ENCODE measurements at regions not wholly inside any gene's neighbourhood (a gene's known extent, or its start where the extent isn't known, plus 50 kb on each side); places are given as distances from the start of the nearest gene placed in this dataset.
"Not testable (repeated sequence)": the region's sequence is repeated elsewhere in the genome, so short reads cannot be mapped to it uniquely, and the experiment has no call there.

DNA sequence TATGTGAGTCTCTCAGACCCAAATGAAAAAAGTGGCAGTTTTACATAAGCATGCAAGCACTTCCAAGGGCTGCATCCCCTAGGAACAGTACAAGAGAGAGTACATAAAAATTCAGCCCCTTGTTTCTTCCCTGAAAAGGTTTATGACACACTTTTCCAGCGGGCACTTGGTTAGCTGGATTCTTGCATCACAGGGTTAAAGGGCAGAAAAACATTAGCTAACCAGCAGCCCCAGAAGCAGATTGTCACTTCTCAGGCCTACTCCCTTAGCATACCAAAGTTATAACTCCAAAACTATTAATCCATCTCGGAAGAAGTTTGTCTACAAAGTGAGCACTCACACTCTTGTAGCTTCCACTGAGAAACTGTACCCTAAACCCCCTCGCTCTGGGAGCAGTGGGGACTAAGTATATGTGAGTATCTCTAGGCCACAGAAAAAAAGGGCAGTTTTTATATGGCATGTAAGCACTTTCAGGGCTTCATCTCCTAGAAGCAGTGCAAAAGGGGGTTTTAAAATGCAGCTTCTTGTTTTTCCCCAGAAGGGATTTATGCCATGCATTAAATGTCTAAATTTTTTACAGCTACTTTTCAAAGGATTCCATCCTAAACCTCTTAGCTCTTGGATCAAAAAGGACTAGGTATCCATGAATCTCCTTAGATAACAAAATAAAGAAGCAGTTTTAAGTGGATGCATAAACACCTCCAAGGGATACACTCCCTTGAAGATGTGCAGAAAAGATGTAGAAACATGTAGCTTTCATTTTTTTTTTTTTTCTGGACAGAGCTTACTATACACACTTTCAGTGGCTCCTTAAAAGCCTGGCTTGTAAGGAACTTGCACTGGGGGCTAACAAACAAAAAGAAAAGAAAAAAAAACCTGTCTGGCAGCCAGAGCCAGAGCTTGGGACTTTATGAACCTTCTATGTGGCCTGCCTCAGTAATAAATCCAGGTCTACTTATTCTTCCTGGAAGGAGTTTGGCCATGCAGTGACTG is 956.7 kb downstream of the CCSER2 start:
- DNase-seq (ENCODE audit: missing footprints) (no peak), ATAC-seq (no peak)
- intact Hi-C loops (cut with DNase I), result no loop called here

GRCh38 chr10:85293483-85293882 is 965.1 kb downstream of the CCSER2 start:
- DNase-seq (ENCODE audit: missing footprints), result no peak
- ATAC-seq, result no peak
- intact Hi-C loops (cut with DNase I), result no loop called here

GRCh38 chr10:85311613-85312337 is 983.4 kb downstream of the CCSER2 start:
- ATAC-seq (no peak), DNase-seq (ENCODE audit: missing footprints) (no peak)
- intact Hi-C loops (cut with DNase I), result no loop called here

- no peak for ATAC-seq
These were observed 987.3 kb downstream of the CCSER2 start for GRCh38 chr10:85315657-85316056.

DNA sequence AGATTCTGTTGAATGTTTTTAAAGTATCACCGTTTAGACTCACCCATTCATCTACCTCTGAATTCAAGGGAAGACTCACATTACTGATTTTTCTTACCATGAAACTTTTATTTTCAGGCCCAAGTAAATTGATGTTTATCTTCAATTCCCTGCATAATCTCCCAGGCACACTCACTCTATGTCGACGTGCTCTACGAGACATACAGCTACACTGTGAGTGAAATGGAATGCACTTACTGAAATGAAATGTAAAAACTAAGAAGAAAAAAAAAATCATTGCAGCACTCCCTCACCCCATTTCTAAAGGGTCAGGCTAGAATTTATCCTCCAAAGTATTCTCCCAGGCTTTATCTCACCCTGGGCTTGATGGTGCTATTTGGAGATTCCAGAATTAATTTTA is 987.9 kb downstream of the CCSER2 start:
- ATAC-seq (no peak), DNase-seq (ENCODE audit: missing footprints) (no peak)
- intact Hi-C loops (cut with DNase I), result no loop called here

More at GRCh38 chr10:85315657-85316056, 987.3 kb downstream of the CCSER2 start:
- DNase-seq (ENCODE audit: missing footprints), result no peak
- intact Hi-C loops (cut with DNase I), result no loop called here

GRCh38 chr10:85317827-85318226 is 989.4 kb downstream of the CCSER2 start:
- intact Hi-C loops (cut with DNase I), result no loop called here
- ATAC-seq (no peak), DNase-seq (ENCODE audit: missing footprints) (no peak)

DNA sequence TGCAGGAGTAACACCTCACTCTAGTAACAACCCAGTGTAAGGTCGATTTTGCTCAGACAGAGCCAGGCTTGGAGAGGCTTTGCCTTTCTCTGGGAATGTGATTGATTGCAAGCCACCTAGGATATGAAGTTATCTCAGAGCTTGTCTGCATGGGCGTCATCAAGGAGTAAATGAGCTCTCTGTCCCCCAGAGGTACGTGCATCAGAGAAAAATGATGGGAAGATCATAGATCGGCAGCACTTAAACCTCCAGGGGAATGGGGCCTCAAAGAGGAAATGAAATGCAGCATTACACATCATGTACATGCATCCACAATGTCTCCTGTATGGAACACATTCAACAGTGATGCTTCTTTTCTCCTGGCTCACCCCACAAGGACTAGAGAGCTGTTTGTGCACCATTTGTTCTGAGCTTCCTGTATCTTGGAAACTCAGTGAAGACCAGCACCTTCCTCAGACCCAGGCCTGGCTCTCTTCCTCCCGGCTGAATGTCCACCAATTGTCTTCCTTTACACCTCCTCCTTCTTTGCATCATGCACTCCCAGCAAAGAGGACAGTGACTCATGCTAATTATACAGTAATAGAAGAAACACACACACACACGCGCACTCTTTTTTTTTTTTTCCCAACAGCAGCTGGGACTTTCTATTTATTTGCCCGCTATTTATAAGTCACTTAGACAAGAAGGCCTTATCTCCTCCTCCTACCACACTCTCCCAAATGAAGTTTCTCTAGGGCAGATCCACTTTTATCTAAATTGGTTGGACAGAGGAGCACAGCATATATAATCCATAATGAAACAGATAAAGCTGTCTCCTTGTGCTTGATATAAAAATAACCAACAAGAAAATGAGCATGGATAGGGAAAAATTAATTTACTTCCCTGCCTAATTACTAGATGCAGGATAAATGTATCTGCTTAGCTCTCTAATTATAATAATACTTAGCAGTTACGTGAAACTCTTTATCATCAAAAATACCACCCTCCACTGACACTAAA is 990.7 kb downstream of the CCSER2 start:
- peak; percentile 74 for ATAC-seq

GRCh38 chr10:85319826-85320225 is 991.4 kb downstream of the CCSER2 start:
- ATAC-seq (peak; percentile 93), DNase-seq (ENCODE audit: missing footprints) (peak; percentile 77)
- intact Hi-C loops (cut with DNase I), result no loop called here

More for the DNA sequence above, 990.7 kb downstream of the CCSER2 start:
- intact Hi-C loops (cut with DNase I), result no loop called here
- no peak for DNase-seq (ENCODE audit: missing footprints)

DNA sequence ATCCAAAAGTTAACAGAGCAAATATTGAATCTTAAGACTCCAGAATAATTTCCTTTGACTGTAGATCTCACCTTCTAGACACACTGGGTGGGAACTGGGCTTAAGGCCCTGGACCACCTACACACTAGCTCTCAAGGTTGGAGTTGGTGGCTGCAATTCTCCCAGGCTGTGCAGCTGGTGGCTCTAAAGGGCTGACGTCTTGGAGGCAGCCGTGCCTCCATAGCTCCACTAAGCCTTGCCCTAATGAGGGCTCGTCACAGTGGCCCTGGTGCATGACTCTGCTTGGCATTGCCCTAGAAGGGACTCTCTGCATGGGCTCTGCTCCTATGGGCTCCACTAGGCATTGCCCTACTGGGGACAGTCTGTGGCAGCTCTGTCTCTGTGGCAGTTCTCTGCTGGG is 1005.2 kb downstream of the CCSER2 start:
- intact Hi-C loops (cut with DNase I), result no loop called here
- ATAC-seq (no peak), DNase-seq (ENCODE audit: missing footprints) (no peak)

DNA sequence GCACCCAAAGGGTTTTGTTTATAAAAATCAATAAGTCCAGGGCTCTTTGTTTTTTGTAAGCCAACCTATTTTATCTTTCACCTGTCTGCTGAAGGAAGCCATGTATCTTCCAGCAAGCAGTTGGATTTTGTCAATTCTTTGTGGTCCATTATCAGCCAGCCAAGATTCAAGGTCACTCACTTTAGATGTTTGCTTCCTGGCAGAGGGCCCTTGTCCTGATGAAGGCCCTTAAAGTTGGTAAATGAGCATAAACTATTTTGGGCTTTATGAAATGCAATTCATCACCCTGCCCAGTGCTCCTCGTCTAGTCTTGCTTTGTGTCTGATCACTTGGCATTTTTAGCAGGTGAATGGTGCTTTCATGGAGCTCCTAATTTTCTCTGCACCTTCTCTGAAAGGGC is 1004.2 kb downstream of the GRID1 start:
- DNase-seq (ENCODE audit: missing footprints), result no peak

DNA sequence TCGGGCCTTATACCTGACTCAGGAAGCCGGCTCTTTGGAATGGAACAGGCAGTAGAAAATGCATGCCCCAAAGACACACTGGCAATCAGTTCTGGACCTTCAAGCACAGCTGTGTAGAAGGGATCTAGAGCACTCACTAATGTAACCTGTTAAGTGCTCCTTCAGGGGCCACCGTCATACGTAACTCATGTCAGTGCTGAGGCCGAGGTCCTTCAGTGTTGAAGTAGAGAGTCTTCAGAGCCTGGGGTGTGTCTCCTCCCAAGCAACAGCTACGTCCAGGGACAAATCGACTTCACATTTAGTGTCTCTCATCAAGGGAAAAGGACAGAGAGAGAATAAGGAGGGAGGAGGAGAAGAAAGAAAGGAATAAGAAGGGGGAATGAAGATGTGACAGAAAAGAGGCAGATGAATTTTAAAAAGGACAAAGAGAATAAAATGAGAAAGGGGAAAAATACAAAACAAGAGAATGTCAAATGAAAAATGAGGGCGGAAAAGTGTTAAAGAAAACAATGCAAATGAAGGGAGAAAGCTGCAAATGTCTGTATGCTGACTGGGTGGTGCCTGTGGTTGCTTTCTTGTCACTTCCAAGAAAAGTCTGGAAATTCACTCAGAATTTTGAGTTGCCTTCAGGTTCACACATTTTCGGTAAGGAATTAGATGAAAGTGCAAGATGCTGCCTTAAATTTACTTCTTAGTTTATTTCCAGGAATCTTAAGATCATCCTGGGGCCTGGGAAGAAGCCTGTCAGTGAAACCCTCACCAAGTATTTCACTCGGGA is 989.4 kb downstream of the GRID1 start:
- ATAC-seq (no peak), DNase-seq (ENCODE audit: missing footprints) (no peak)
- intact Hi-C loops (cut with DNase I), result no loop called here

More for the DNA sequence above, 1004.2 kb downstream of the GRID1 start:
- intact Hi-C loops (cut with DNase I), result no loop called here
- ATAC-seq, result no peak

- DNase-seq (ENCODE audit: missing footprints), result no peak
- intact Hi-C loops (cut with DNase I), result no loop called here
- ATAC-seq, result no peak
These were observed 987.3 kb downstream of the GRID1 start for GRCh38 chr10:85379338-85379737.

DNA sequence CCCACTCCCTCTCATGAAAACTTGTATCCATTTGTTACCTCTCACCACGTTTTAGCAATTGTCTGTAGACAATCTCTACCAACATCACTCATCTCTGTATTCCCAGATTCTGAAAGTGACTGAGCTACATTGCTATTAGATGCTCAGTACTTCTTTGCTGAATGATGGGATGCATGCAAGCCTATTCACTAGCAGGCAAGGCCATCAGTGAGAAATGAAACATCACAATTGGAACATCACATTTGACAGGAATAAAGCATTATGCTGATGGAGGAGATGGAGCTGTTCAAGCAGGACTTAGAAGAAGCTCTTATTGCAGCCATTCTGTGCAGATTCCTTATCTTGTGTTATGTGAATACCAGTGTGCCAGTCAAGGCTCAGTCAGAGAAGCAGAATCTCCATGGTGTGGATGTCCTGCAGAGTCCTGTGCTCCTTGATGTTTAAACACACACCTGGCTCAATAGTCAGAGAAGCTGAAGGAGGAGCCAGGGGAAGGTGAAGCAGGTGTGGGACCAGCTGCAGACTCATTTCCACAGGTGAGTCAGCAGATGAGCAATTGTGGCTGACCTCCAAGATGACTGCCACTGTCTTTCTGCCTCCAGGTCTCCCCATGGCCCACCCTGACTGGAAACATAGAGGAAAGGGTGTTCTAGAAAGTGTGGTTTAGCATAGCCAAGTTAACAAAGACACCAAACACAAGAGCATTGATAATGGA is 965.5 kb downstream of the GRID1 start:
- intact Hi-C loops (cut with DNase I), result no loop called here
- ATAC-seq (no peak), DNase-seq (ENCODE audit: missing footprints) (no peak)

GRCh38 chr10:85402541-85402940 is 964.1 kb downstream of the GRID1 start:
- intact Hi-C loops (cut with DNase I), result no loop called here
- DNase-seq (ENCODE audit: missing footprints), result no peak
- ATAC-seq, result no peak

- no peak for ATAC-seq
These were observed 959.5 kb downstream of the GRID1 start for GRCh38 chr10:85407088-85407487.

GRCh38 chr10:85408388-85408787 is 958.2 kb downstream of the GRID1 start:
- DNase-seq (ENCODE audit: missing footprints), result no peak
- ATAC-seq, result no peak
- intact Hi-C loops (cut with DNase I), result no loop called here

More at GRCh38 chr10:85407088-85407487, 959.5 kb downstream of the GRID1 start:
- intact Hi-C loops (cut with DNase I), result no loop called here
- DNase-seq (ENCODE audit: missing footprints), result no peak

DNA sequence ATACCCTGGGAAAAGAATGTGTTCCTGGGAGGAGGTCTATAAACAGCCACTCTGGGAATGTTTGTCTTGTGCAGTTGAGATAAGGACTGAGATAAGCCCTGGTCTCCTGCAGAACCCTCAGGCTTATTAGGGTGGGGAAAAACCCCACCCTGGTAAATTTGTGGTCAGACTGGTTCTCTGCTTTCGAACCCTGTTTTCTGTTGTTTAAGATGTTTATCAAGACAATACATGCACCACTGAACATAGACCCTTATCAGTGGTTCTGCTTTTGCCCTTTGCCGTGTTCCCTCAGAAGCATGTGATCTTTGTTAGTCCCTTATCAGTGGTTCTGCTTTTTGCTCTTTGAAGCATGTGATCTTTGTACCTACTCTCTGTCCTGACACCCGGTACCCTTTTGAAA is 956.0 kb downstream of the GRID1 start:
- intact Hi-C loops (cut with DNase I); ATAC-seq; DNase-seq (ENCODE audit: missing footprints): not testable (repeated sequence)
